ENCODE measurements at regions not wholly inside any gene's neighbourhood (a gene's known extent, or its start where the extent isn't known, plus 50 kb on each side); places are given as distances from the start of the nearest gene placed in this dataset.

GRCh38 chr15:97165205-97165604 lies 795.3 kb upstream of the ARRDC4 start:
- no peak for TF ChIP-seq USF1 (IDR thresholded peaks at IDR 0.05)
- TF ChIP-seq TAF1 (IDR thresholded peaks at IDR 0.05; ENCODE audit: low read depth): no peak
- no peak for TF ChIP-seq TCF12 (IDR thresholded peaks at IDR 0.05; ENCODE audit: low read depth)
